Prostate gland (tissue), 2 donors: ENCODE measurements at regions not wholly inside any gene's neighbourhood (a gene's known extent, or its start where the extent isn't known, plus 50 kb on each side); places are given as distances from the start of the nearest gene placed in this dataset.

Experiments
- CTCF ChIP-seq, 4 experiments: fragments of 200-600 bp in 2 of 4; fragments of 450-650 bp in 2 of 4; sonication (generic) in 2 of 4; IDR thresholded peaks; 1 replicate in 3 of 4; 2 replicates in 1 of 4; pipeline ENCODE4 v1.5.1; 2016 to 2019; ENCODE audit warnings: antibody characterized with exemption in 4 of 4, mild to moderate bottlenecking in 2 of 4, moderate library complexity in 2 of 4
- POLR2A ChIP-seq: fragments of 450-650 bp; IDR thresholded peaks from one replicate; pipeline ENCODE4 v1.6.1; 2016; ENCODE audit warnings: antibody characterized with exemption, mild to moderate bottlenecking

- TF ChIP-seq POLR2A (no peak), CTCF (IDR thresholded peaks at IDR 0.05) (no peak)
These were observed 461.2 kb upstream of the RUNX1 start for GRCh38 chr21:35510294-35510693.
